IPS DF 19.7 (cell line): ENCODE measurements at regions not wholly inside any gene's neighbourhood (a gene's known extent, or its start where the extent isn't known, plus 50 kb on each side); places are given as distances from the start of the nearest gene placed in this dataset.

Experiments used
- DNase-seq: peaks from one replicate; pipeline ENCODE4 v3.0.0-alpha.2; 2013; ENCODE audit warnings: low read depth, low spot score

DNA sequence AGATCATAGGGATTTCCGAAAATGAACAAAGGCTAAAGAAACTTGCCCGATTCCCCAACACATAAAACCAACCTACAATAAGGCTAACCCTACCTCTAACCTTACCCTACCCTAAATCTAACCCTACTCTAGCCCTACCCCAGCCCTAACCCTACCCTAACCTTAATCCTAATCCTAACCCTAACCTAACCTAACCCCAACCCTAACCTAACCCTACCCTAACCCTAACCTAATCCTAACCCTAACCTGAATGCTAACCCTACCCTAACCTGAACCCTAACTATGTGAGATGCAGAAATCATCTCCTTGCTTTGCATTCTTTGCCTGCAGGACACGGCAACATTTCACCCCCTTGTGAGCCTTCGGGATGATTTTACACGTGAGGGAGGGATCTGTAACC lies 67.6 kb upstream of the SOX1 start:
- no peak for DNase-seq

DNA sequence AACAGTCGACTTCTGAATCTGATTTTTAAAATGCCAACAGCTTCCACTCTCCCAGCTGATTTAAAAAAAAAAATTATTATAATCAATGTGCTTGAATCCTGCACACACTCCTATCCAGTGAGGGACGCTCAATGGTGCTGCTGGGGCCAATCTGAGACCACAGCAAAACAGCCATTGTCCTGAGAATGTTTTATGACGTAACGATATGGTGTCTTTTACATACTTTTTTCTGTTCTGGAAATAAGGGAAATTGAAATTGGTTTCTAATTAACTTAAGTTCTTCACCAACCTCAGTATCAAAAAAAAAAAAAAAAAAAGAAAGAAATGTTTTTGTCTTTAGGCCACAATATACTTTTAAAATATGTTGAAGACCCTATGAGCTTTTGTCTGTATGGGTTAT lies 66.1 kb upstream of the SOX1 start:
- DNase-seq: no peak

DNA sequence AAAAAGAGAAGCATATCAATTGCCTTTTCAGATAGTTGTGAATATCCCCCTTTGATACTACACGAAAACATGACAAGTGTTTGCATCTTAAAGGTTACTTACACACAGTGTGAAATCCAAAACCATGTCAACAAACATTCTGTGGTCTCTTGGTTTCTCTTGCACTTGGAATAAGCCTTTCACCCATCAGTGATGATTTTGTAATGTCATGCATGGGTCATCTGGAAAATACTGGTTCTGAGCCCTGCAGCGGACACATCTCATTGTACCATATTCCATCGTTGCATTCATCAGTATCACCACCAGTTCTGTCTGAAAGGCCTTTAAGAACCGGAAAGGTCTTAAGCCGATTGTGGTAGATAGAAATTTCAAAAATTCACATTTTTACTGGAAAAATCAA lies 65.4 kb upstream of the SOX1 start:
- DNase-seq: no peak

DNA sequence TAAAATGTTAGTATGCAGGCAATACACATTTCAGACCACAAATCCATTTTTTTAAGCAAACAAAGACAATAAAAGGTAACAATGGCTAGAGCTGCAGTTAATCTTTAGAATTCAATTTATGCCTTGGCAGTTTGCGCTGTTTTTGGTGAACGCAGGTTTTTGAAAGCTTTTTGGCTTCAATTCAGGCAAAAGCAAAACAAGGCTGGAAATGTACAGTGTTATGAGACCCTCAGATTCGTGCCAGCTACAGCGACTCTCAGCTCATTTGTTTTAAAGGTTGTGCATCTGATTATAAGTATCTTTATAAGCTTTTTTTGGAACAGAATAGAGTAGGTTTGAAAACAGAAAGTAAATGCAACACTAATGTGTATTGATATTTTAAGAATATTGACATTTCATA lies 63.6 kb upstream of the SOX1 start:
- no peak for DNase-seq

DNA sequence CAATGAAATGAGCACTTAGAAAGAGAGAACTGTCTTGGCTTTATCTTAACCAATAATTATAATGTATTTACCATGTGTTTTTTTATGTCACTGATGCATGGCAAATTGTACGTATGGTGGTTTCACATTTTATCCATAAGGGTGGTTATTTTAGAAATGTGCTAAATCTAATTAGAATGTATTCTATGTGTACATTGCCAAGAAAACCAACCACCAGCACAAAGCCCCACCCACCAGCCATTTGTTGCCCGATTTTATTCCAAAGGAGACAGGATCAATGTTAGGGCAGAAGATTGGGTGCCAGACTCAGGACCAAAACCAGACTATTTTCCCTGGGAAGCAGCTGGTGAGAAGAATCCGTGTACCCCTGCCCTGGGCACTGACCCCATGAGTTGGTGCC lies 63.0 kb upstream of the SOX1 start:
- DNase-seq: no peak

DNA sequence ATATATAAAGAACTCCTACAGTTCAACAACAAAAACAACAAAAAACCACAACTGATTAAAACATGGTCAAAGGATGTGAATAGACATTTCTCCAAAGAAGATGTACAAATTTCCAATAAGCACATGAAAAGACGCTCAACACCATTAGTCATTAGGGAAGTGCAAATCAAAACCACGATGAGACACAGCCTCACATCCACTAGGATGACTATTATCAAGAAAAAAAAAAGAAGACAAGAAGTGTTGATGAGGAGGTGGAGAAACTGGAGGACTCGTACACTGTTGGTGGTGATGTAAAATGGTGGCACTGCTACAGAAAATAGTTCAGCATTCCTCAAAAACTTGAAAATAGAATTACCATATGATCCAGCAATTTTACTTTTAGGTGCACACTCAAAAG lies 61.0 kb upstream of the SOX1 start:
- DNase-seq: no peak

DNA sequence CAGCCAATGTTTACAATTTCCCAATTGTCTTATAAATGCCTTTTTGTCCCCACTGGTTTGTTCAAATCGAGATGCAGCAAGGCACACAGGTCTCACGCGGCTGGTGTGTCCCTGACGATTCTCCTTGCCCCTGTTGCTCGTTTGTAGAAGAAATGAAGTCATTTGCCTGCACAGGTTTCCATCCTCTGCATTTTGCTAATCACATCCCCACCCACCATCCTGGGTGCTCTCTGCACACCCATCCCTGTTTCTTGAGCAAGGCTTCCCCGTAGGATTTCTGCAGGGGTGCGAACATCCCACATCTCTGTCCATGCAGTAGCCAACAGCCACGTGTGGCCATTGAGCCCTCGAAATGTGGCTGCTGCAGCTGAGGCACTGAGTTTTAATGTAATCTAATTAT lies 59.8 kb upstream of the SOX1 start:
- no peak for DNase-seq

DNA sequence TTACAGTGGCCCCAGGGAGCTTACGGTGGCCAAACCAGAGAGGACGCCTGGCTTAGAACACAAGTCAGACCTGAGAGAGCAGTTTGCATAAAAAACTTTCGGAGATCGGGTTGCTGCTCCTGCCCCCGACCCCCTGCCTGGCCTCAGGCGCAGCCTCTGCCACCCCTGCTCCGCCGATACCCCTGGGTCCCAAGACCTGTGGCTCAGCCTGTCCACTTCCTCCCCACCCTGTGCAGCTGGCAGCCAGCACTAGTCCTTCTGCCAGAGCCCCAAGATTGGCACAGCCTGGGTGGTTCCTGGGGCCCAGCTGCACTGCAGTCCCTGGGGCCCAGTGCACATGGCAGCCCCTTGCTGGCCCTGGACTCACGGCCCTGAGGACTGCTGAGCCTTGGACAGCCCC lies 56.2 kb upstream of the SOX1 start:
- no peak for DNase-seq

DNA sequence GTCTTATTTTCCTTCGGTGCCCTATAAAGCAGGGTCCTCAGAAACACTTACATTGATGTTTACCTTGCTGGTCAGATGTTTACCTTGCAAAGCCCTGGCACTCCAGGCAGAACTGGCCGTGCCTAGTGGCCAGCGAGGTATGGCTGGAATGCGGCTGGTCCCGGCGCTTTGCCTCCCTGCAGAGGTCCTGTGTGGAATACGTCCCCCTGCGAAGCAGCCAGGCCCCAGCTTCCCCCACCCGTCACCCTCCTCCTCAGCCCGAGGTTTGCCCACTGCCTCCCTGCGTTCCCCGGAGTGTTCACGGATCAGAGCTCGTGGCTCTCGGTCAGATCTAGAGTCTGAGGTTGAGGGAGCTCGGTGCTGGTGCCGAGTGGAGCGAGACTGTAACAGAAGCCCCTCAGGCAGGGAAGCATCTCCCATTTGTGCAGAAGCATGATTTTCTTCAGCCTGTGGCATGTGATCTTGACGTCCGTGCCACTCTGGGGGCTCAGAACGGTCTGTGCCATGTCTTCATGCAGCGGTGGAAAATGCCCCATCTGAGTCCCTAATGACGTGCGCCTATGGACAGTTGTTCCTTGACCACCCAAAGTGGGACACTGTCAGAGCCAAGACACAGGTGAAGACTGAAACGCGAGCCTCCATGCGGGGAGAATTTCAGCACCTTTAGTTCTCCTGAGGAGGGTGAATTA lies 54.8 kb upstream of the SOX1 start:
- no peak for DNase-seq

DNA sequence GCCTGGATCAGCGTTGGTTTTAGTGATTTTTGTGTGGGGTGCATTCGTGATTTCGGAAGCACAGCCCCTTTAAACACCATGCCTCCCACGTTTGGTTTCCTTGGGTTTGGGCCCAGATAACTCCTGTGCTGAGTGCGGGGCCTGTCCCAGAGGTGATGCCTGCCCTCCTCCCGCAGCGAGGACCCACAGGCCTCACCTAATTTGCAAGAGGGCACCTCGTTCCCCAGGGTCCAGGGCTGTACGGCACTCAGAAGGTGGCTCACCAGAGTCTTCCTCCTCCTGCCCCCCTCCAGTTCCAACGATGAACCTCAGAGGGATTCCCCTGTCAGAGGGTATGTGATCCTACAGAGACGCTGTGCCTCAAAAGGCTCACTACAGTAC lies 54.3 kb upstream of the SOX1 start:
- DNase-seq: no peak

DNA sequence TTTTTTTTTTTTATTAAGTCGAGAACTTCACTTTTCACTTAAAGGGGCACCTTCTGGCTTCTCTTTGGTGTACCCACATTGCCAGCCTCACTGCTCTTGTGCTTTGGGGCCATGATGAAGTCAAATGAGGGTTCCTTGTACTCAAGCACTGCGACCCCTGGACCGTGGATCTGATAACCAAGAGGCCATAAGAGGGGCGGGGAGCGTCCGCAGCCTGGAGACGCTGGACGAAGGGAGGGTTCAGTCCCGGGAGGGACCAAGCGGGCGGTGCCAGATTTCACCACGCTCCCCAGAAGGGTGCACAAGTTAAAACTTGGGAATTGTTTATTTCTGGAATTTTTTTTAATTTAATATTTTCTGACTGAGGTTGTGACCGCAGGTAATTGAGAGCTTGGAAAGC lies 53.3 kb upstream of the SOX1 start:
- no peak for DNase-seq

DNA sequence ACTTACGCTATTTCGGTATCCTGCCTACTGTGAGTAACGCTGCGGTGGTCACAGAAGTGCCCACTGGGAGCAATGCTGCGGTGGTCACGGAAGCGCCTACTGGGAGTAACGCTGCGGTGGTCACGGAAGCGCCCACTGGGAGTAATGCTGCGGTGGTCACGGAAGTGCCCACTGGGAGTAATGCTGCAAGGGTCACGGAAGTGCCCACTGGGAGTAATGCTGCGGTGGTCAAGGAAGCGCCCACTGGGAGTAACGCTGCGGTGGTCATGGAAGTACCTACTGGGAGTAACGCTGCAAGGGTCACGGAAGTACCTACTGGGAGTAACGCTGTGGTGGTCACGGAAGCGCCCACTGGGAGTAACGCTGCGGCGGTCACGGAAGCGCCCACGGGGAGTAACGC lies 52.1 kb upstream of the SOX1 start:
- DNase-seq: no peak
